ENCODE measurements at regions not wholly inside any gene's neighbourhood (a gene's known extent, or its start where the extent isn't known, plus 50 kb on each side); places are given as distances from the start of the nearest gene placed in this dataset.

DNA sequence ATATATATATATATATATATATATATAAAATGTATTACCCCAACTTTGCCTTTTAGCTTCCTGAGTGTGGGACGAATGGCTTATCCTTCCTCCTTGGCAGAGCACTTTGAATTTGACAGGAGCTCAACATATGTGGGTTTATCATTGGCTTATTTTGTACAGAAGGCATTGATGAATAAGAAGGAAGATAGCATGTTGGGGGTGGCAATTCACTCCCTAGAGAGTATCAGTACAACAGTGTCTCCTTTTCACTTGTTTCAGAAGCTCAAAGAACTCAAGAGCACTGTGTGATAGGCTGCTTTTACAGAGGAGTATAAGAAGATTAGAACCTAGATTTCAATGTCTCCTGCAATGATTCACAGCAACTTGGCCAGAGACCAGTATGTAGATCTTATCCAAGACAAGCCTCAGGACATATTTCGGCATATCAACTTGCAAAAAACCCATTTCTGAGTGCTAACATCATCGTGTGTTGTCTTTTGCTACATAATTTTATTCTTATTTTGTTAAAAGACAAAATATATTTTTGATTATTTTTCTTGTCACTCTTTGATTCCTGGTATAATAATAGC is 345.8 kb downstream of the SOCS6 start:
- TF ChIP-seq L3MBTL2 (conservative IDR thresholded peaks at IDR 0.05) (no peak), LEF1 (IDR thresholded peaks at IDR 0.05; ENCODE audit: borderline replicate concordance) (no peak), SP1 (IDR thresholded peaks at IDR 0.05) (no peak), SUZ12 (IDR thresholded peaks at IDR 0.05) (no peak), ELF4 (IDR thresholded peaks at IDR 0.05) (no peak), HDGF (IDR thresholded peaks at IDR 0.05; ENCODE audit: borderline replicate concordance) (no peak), BHLHE40 (IDR thresholded peaks at IDR 0.05; ENCODE audit: borderline replicate concordance) (no peak), FOXM1 (IDR thresholded peaks at IDR 0.05; ENCODE audit: borderline replicate concordance) (no peak), TARDBP (IDR thresholded peaks at IDR 0.05) (no peak)
